Pancreas (tissue), 10 donors: ENCODE measurements at regions not wholly inside any gene's neighbourhood (a gene's known extent, or its start where the extent isn't known, plus 50 kb on each side); places are given as distances from the start of the nearest gene placed in this dataset.

Source experiments
- ATAC-seq, 4 donors: fragments of 200-7000 bp; cut with Tn5 transposase; one replicate each; pipeline versions ENCODE4 v1.8.0 to v1.9.1; 2020; ENCODE audit warnings: mild to moderate bottlenecking in 4 of 4, moderate library complexity in 4 of 4
- DNase-seq, 6 donors: peaks; one replicate each; pipeline ENCODE4 v3.0.0-alpha.2; 2020
- FAIRE-seq: peaks from 2 replicates; lab custom pipeline; 2012; peaks lifted over from hg19 to GRCh38; lab: Jason Lieb, UNC
- H3K27ac ChIP-seq, 4 donors: fragments of 200-600 bp; sonication (generic); 1 replicate in 3 of 4; 2 replicates in 1 of 4; pipeline versions ENCODE4 v1.5.0 to v1.8.0; 2020
- H3K27me3 ChIP-seq, 4 donors: fragments of 200-600 bp; one replicate each; pipeline ENCODE4 v1.8.0; 2021
- H3K36me3 ChIP-seq, 3 donors: fragments of 200-600 bp; sonication (generic) in 1 of 3; one replicate each; pipeline versions ENCODE4 v1.5.0 to v1.8.0; 2020 to 2021
- H3K4me1 ChIP-seq, 3 donors: fragments of 200-600 bp; one replicate each; pipeline ENCODE4 v1.8.0; 2021
- H3K4me3 ChIP-seq, 4 donors: fragments of 200-600 bp; sonication (generic) in 2 of 4; one replicate each; pipeline versions ENCODE4 v1.5.0 to v1.8.0; 2020 to 2021
- H3K9me3 ChIP-seq, 4 donors: fragments of 200-600 bp; one replicate each; pipeline ENCODE4 v1.8.0; 2021
- WGBS, 2 donors: extraction: QIAGEN DNeasy Blood & Tissue Kit; methylation state at CpG; one replicate each; pipeline ENCODE4 v1.1.7; 2013; 5-methylcytosine and 5-hydroxymethylcytosine counted together
- intact Hi-C, 3 donors: fragments of 100-400 bp; cut with DNase I; formaldehyde crosslinking; loops; one replicate each; pipeline versions ENCODE4 v1.11.1 to v1.14.2; 2022
- TF ChIP-seq, protein P1 (sequence below), 4 donors: fragments of 200-600 bp; sonication (generic) in 3 of 4; IDR thresholded peaks; one replicate each; pipeline versions ENCODE4 v1.5.0 to v1.8.0; 2021; ENCODE audit warnings: antibody characterized with exemption in 4 of 4
- donor health status: healthy with polysubstance abuse.
- donor health status: DM: no; HTN: no; CAD: no; lungs with moderate emphysema.
- donor health status: DM: no; HTN: no; CAD: no.
- donor health status: control.
- donor health status: control.
- donor health status: Bipolar disorder and iron deficiency.
- donor health status: DM: yes; HTN: yes; CAD: no.
- donor health status: DM: no; HTN: no; CAD: no.
- donor health status: DM: no; HTN: no; CAD: no.
- donor health status: DM: yes; HTN: yes; CAD: no.

GRCh38 chr18:32549248-32550110 lies 78.8 kb upstream of the GAREM1 start:
- peak; percentile 29 for FAIRE-seq
- intact Hi-C loops = loop anchor here (5.0 to 10.0 kb wide), 4 partner anchors 277 to 395 kb away; no protein-coding TSS in a partner anchor
- TF ChIP-seq, protein P1, sequence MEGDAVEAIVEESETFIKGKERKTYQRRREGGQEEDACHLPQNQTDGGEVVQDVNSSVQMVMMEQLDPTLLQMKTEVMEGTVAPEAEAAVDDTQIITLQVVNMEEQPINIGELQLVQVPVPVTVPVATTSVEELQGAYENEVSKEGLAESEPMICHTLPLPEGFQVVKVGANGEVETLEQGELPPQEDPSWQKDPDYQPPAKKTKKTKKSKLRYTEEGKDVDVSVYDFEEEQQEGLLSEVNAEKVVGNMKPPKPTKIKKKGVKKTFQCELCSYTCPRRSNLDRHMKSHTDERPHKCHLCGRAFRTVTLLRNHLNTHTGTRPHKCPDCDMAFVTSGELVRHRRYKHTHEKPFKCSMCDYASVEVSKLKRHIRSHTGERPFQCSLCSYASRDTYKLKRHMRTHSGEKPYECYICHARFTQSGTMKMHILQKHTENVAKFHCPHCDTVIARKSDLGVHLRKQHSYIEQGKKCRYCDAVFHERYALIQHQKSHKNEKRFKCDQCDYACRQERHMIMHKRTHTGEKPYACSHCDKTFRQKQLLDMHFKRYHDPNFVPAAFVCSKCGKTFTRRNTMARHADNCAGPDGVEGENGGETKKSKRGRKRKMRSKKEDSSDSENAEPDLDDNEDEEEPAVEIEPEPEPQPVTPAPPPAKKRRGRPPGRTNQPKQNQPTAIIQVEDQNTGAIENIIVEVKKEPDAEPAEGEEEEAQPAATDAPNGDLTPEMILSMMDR (IDR thresholded peaks at IDR 0.05) = peak; percentile 54 to 72 (median 70)

GRCh38 chr18:32548688-32549087 lies 78.0 kb upstream of the GAREM1 start:
- WGBS, 2 donors = 59 to 67% methylated on average over 3 of the region's 3 CpGs
- Histone ChIP-seq H3K36me3 (no peaks in the 10 kb centered on the region), H3K9me3 (no peaks in the 10 kb centered on the region), H3K27me3 (no peaks in the 10 kb centered on the region), H3K4me3 (no peak overlapping the region), H3K27ac (no peak overlapping the region), H3K4me1 (no peaks in the 10 kb centered on the region)
- TF ChIP-seq, protein P1 (IDR thresholded peaks at IDR 0.05) = no peak
- intact Hi-C loops = loop anchor here in 2 of 3 donors (5.0 to 10.0 kb wide), 2 partner anchors 276 to 284 kb away; no protein-coding TSS in a partner anchor
- no peak for ATAC-seq
- FAIRE-seq = no peak
- no peak for DNase-seq

More at GRCh38 chr18:32549248-32550110, 78.8 kb upstream of the GAREM1 start:
- ATAC-seq = peak; percentile 82 to 93 (median 90)
- Histone ChIP-seq H3K27me3 (no peaks in the 10 kb centered on the region), H3K36me3 (no peaks in the 10 kb centered on the region), H3K9me3 (no peaks in the 10 kb centered on the region), H3K4me1 (no peaks in the 10 kb centered on the region), H3K27ac (no peak overlapping the region), H3K4me3 (no peak overlapping the region)
- 30 to 33% methylated on average over 5 of the region's 5 CpGs for WGBS, 2 donors
- DNase-seq = peak; percentile 27 to 68 (median 52)

- ATAC-seq (no peak), FAIRE-seq (no peak), DNase-seq (no peak)
- TF ChIP-seq, protein P1 (IDR thresholded peaks at IDR 0.05) = no peak
- H3K27me3 ChIP-seq = no peaks in the 10 kb centered on the region
- H3K36me3 ChIP-seq = no peaks in the 10 kb centered on the region
- no peak overlapping the region for H3K27ac ChIP-seq
- intact Hi-C loops = loop anchor here in 2 of 3 donors (5.0 to 10.0 kb wide), 2 partner anchors 273 to 281 kb away; no protein-coding TSS in a partner anchor
- H3K4me1 ChIP-seq = no peaks in the 10 kb centered on the region
- no peak overlapping the region for H3K4me3 ChIP-seq
- no peaks in the 10 kb centered on the region for H3K9me3 ChIP-seq
- 95% methylated on average over 2 of the region's 2 CpGs for WGBS, 2 donors
Observed at GRCh38 chr18:32545631-32546030, 74.9 kb upstream of the GAREM1 start.

DNA sequence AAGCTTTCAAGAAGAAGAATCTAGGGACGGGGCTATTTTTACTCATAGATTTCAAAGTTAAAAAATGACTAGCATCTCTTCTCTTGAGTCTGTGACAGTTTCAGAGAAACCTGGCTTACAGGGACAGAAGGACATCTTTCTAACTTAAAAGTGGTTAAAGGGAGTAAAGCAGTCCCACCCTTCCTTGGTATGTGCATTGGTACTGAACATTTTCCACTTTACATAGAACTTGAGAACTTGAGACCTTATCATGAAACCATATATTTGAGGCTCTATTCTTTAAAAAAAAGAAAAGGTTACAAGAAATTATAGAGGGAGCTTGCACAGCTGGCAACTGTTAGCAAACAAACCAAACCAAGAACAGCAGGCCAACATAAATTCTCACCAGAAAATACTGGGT lies 73.4 kb upstream of the GAREM1 start:
- Histone ChIP-seq H3K27ac (no peak overlapping the region), H3K4me1 (no peaks in the 10 kb centered on the region), H3K27me3 (no peaks in the 10 kb centered on the region), H3K36me3 (no peaks in the 10 kb centered on the region), H3K4me3 (no peak overlapping the region), H3K9me3 (no peaks in the 10 kb centered on the region)
- TF ChIP-seq, protein P1 (IDR thresholded peaks at IDR 0.05) = no peak
- 47 to 48% methylated on average over 1 of the region's 1 CpG for WGBS, 2 donors
- DNase-seq = no peak
- no peak for ATAC-seq
- FAIRE-seq = no peak
- intact Hi-C loops = loop anchor here in 1 of 3 donors (10.0 kb wide), 1 partner anchor 279 kb away; no protein-coding TSS in a partner anchor
